Nephron progenitor cell (in vitro differentiated cells): ENCODE measurements at regions not wholly inside any gene's neighbourhood (a gene's known extent, or its start where the extent isn't known, plus 50 kb on each side); places are given as distances from the start of the nearest gene placed in this dataset.

ENCODE experiments used
- DNase-seq: peaks from one replicate; pipeline ENCODE4 v3.0.0; 2021
- H3K27ac Mint-ChIP-seq: 2 replicates; pipeline ENCODE4 v1.8.0; 2021; ENCODE audit warnings: mild to moderate bottlenecking, moderate library complexity, mixed read lengths
- H3K27me3 Mint-ChIP-seq: 2 replicates; pipeline ENCODE4 v1.8.0; 2021; ENCODE audit warnings: mild to moderate bottlenecking, low read depth, mixed read lengths; ENCODE audit not compliant: poor library complexity
- H3K36me3 Mint-ChIP-seq: 2 replicates; pipeline ENCODE4 v1.8.0; 2021; ENCODE audit warnings: low read depth, mixed read lengths
- H3K4me1 Mint-ChIP-seq: 2 replicates; pipeline ENCODE4 v1.8.0; 2021; ENCODE audit warnings: mixed read lengths
- H3K4me3 Mint-ChIP-seq: 2 replicates; pipeline ENCODE4 v1.8.0; 2021; ENCODE audit warnings: mild to moderate bottlenecking, moderate library complexity, mixed read lengths
- H3K9me3 Mint-ChIP-seq: 2 replicates; pipeline ENCODE4 v1.8.0; 2021; ENCODE audit warnings: mild to moderate bottlenecking, moderate library complexity, mixed read lengths
- TF ChIP-seq, protein P1 (sequence below): fragments of 200-600 bp; sonication (generic); IDR thresholded peaks from 2 replicates; pipeline ENCODE4 v1.5.0; 2021; ENCODE audit warnings: antibody characterized with exemption

GRCh38 chr1:239307886-239308285, 78.5 kb upstream of the CHRM3 start:
- no peaks in the 10 kb centered on the region for H3K9me3 Mint-ChIP-seq
- no peak for DNase-seq
- H3K27ac Mint-ChIP-seq: no peak overlapping the region
- no peaks in the 10 kb centered on the region for H3K27me3 Mint-ChIP-seq
- no peak overlapping the region for H3K4me3 Mint-ChIP-seq
- TF ChIP-seq, protein P1, sequence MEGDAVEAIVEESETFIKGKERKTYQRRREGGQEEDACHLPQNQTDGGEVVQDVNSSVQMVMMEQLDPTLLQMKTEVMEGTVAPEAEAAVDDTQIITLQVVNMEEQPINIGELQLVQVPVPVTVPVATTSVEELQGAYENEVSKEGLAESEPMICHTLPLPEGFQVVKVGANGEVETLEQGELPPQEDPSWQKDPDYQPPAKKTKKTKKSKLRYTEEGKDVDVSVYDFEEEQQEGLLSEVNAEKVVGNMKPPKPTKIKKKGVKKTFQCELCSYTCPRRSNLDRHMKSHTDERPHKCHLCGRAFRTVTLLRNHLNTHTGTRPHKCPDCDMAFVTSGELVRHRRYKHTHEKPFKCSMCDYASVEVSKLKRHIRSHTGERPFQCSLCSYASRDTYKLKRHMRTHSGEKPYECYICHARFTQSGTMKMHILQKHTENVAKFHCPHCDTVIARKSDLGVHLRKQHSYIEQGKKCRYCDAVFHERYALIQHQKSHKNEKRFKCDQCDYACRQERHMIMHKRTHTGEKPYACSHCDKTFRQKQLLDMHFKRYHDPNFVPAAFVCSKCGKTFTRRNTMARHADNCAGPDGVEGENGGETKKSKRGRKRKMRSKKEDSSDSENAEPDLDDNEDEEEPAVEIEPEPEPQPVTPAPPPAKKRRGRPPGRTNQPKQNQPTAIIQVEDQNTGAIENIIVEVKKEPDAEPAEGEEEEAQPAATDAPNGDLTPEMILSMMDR: no peak
- H3K36me3 Mint-ChIP-seq: no peaks in the 10 kb centered on the region
- H3K4me1 Mint-ChIP-seq: no peaks in the 10 kb centered on the region

- Mint-ChIP-seq H3K27me3 (no peaks in the 10 kb centered on the region), H3K27ac (no peak overlapping the region), H3K4me1 (peaks cover 4% of the 10 kb centered on the region), H3K9me3 (no peaks in the 10 kb centered on the region), H3K36me3 (no peaks in the 10 kb centered on the region), H3K4me3 (no peak overlapping the region)
- TF ChIP-seq, protein P1: no peak
- no peak for DNase-seq
Observed at GRCh38 chr1:239306426-239306825, 79.9 kb upstream of the CHRM3 start.

- Mint-ChIP-seq H3K36me3 (no peaks in the 10 kb centered on the region), H3K4me3 (no peak overlapping the region), H3K4me1 (peaks cover 4% of the 10 kb centered on the region), H3K27ac (no peak overlapping the region), H3K27me3 (no peaks in the 10 kb centered on the region), H3K9me3 (no peaks in the 10 kb centered on the region)
- TF ChIP-seq, protein P1: no peak
- no peak for DNase-seq
Observed at GRCh38 chr1:239303289-239303688, 83.1 kb upstream of the CHRM3 start.

GRCh38 chr1:239302696-239303095, 83.7 kb upstream of the CHRM3 start:
- no peaks in the 10 kb centered on the region for H3K36me3 Mint-ChIP-seq
- H3K4me3 Mint-ChIP-seq: no peak overlapping the region
- no peaks in the 10 kb centered on the region for H3K27me3 Mint-ChIP-seq
- peaks cover 4% of the 10 kb centered on the region for H3K4me1 Mint-ChIP-seq
- no peak for DNase-seq
- no peaks in the 10 kb centered on the region for H3K9me3 Mint-ChIP-seq
- TF ChIP-seq, protein P1: no peak
- H3K27ac Mint-ChIP-seq: no peak overlapping the region

- no peak overlapping the region for H3K4me3 Mint-ChIP-seq
- no peaks in the 10 kb centered on the region for H3K36me3 Mint-ChIP-seq
- H3K27ac Mint-ChIP-seq: no peak overlapping the region
- H3K27me3 Mint-ChIP-seq: no peaks in the 10 kb centered on the region
- no peaks in the 10 kb centered on the region for H3K9me3 Mint-ChIP-seq
- DNase-seq: no peak
- TF ChIP-seq, protein P1: no peak
- peaks cover 4% of the 10 kb centered on the region for H3K4me1 Mint-ChIP-seq
Observed at GRCh38 chr1:239301251-239301650, 85.1 kb upstream of the CHRM3 start.

DNA sequence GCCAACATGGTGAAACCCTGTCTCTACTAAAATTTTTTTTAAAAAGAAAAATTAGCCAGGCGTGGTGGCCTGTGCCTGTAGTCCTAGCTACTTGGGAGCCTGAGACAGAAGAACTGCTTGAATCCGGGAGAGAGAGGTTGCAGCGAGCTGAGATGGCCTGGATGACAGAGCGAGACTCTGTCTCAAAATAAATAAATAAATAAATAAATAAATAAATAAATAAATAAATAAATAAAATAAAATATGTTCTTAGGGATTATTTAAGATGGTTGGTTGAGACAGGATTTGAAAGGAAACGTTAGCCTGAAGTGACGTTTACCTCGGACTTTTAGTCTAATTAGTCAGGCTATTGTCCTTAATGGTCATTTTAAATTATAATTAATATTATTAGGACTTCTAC, 88.5 kb upstream of the CHRM3 start:
- peaks cover 4% of the 10 kb centered on the region for H3K4me1 Mint-ChIP-seq
- no peaks in the 10 kb centered on the region for H3K27me3 Mint-ChIP-seq
- no peaks in the 10 kb centered on the region for H3K36me3 Mint-ChIP-seq
- no peak overlapping the region for H3K27ac Mint-ChIP-seq
- DNase-seq: no peak
- H3K9me3 Mint-ChIP-seq: no peaks in the 10 kb centered on the region
- no peak overlapping the region for H3K4me3 Mint-ChIP-seq
- TF ChIP-seq, protein P1: no peak
